ENCODE measurements at regions not wholly inside any gene's neighbourhood (a gene's known extent, or its start where the extent isn't known, plus 50 kb on each side); places are given as distances from the start of the nearest gene placed in this dataset.

- no peak for DNase-seq (ENCODE audit: low read depth)
- H3K4me3 ChIP-seq (ENCODE audit: low read depth, low read length) = no peak overlapping the region
- TF ChIP-seq CTCF (conservative IDR thresholded peaks at IDR 0.05; ENCODE audit: low read depth, low read length) = no peak
Measured at GRCh38 chr17:77858291-77859034, 100.0 kb upstream of the TNRC6C start.

- DNase-seq (ENCODE audit: low read depth) = no peak
- TF ChIP-seq CTCF (conservative IDR thresholded peaks at IDR 0.05; ENCODE audit: low read depth, low read length) = no peak
- no peak overlapping the region for H3K4me3 ChIP-seq (ENCODE audit: low read depth, low read length)
Measured at GRCh38 chr17:77859035-77859810, 99.3 kb upstream of the TNRC6C start.

GRCh38 chr17:77861133-77861695, 97.3 kb upstream of the TNRC6C start:
- H3K4me3 ChIP-seq (ENCODE audit: low read depth, low read length) = no peak overlapping the region
- no peak for TF ChIP-seq CTCF (conservative IDR thresholded peaks at IDR 0.05; ENCODE audit: low read depth, low read length)
- DNase-seq (ENCODE audit: low read depth) = no peak

GRCh38 chr17:77861981-77862645, 96.4 kb upstream of the TNRC6C start:
- no peak for DNase-seq (ENCODE audit: low read depth)
- H3K4me3 ChIP-seq (ENCODE audit: low read depth, low read length) = no peak overlapping the region
- no peak for TF ChIP-seq CTCF (conservative IDR thresholded peaks at IDR 0.05; ENCODE audit: low read depth, low read length)

- no peak for TF ChIP-seq CTCF (conservative IDR thresholded peaks at IDR 0.05; ENCODE audit: low read depth, low read length)
- H3K4me3 ChIP-seq (ENCODE audit: low read depth, low read length) = no peak overlapping the region
- no peak for DNase-seq (ENCODE audit: low read depth)
Measured at GRCh38 chr17:77862890-77863813, 95.4 kb upstream of the TNRC6C start.

GRCh38 chr17:77863814-77864161, 94.7 kb upstream of the TNRC6C start:
- DNase-seq (ENCODE audit: low read depth) = no peak
- no peak overlapping the region for H3K4me3 ChIP-seq (ENCODE audit: low read depth, low read length)
- no peak for TF ChIP-seq CTCF (conservative IDR thresholded peaks at IDR 0.05; ENCODE audit: low read depth, low read length)
